Cardiac fibroblast (primary cell): ENCODE measurements at regions not wholly inside any gene's neighbourhood (a gene's known extent, or its start where the extent isn't known, plus 50 kb on each side); places are given as distances from the start of the nearest gene placed in this dataset.

Source experiments
- DNase-seq, 2 donors: peaks; one replicate each; pipeline versions ENCODE4 v3.0.0 to v3.0.0-alpha.2; 2010; ENCODE audit warnings: low read depth in 2 of 2
- H3K4me3 ChIP-seq, 2 donors: replicated peaks in 1 of 2; 1 replicate in 1 of 2; 2 replicates in 1 of 2; pipeline ENCODE4 v1.5.1; 2011; ENCODE audit warnings: low read depth in 2 of 2, low read length in 2 of 2, mild to moderate bottlenecking in 2 of 2, moderate library complexity in 1 of 2
- TF ChIP-seq, protein P1 (sequence below): IDR thresholded peaks from one replicate; pipeline ENCODE4 v1.5.1; 2011; ENCODE audit warnings: low read depth, mild to moderate bottlenecking, low read length, inconsistent platforms

- TF ChIP-seq, protein P1, sequence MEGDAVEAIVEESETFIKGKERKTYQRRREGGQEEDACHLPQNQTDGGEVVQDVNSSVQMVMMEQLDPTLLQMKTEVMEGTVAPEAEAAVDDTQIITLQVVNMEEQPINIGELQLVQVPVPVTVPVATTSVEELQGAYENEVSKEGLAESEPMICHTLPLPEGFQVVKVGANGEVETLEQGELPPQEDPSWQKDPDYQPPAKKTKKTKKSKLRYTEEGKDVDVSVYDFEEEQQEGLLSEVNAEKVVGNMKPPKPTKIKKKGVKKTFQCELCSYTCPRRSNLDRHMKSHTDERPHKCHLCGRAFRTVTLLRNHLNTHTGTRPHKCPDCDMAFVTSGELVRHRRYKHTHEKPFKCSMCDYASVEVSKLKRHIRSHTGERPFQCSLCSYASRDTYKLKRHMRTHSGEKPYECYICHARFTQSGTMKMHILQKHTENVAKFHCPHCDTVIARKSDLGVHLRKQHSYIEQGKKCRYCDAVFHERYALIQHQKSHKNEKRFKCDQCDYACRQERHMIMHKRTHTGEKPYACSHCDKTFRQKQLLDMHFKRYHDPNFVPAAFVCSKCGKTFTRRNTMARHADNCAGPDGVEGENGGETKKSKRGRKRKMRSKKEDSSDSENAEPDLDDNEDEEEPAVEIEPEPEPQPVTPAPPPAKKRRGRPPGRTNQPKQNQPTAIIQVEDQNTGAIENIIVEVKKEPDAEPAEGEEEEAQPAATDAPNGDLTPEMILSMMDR = no peak
- no peak overlapping the region for H3K4me3 ChIP-seq
- DNase-seq = no peak
Measured at GRCh38 chr5:133849116-133849515, 119.3 kb downstream of the C5orf15 start.

- TF ChIP-seq, protein P1 = no peak
- H3K4me3 ChIP-seq = no peak overlapping the region
- DNase-seq = no peak
Measured at GRCh38 chr5:133848341-133848811, 120.0 kb downstream of the C5orf15 start.

- no peak overlapping the region for H3K4me3 ChIP-seq
- TF ChIP-seq, protein P1 = no peak
- DNase-seq = no peak
Measured at GRCh38 chr5:133847886-133848285, 120.5 kb downstream of the C5orf15 start.

DNA sequence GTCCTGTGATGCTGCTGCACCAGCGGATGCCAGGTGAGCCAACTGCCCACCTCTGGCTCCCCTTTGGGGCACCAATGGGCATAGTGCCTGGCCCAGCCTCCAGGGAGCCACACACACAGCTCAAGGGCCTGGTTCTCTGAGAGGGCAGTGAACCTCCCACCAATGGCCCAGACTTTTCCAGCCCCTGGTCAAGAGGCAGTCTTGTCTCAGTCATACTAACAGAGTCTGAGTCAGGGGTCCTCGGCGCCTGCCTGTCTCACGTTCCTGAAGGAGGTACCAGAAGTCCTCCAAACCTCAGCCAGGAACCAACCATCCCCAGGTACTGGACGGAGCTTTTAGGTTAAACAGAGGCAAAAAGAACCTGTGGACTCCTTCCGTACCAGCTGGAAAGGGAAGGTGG is 121.1 kb downstream of the C5orf15 start:
- TF ChIP-seq, protein P1 = no peak
- no peak for DNase-seq
- no peak overlapping the region for H3K4me3 ChIP-seq

DNA sequence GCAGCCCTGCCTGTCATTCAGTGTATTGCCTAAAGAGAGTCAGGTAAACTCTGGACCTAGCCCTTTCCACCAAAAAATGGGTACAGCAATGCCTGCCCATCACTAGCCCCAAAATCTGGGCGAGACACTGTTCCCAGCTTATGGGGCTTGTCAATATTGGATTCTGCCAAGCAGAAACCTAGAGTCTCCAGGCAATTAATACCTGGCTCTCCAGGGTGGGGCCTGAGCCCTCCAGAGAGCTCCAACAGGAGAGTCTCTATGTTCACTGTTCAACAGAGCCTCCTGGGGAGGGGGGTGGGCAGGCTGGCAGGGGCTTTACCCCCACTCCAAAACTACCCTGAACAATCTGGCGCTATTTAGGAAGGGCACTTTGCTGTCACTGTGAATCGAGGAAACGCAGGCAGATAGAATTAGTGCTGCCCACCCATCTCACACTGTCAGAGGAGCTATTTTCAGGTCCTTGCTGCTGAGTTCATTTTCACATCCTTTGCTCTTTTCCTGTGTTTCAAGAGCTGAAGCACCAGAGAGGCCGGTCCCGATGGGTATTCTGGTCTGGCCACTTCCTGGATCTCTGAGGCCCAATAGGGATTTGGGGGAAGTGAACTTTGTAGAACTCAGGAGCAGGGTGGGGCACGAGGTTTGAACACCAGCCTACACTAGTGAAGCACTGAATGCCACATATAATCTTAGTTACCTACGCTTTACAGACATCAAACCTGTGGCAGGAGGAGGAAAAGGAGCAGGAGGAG is 121.8 kb downstream of the C5orf15 start:
- no peak for DNase-seq
- H3K4me3 ChIP-seq = no peak overlapping the region
- TF ChIP-seq, protein P1 = no peak

GRCh38 chr5:133845271-133845670 is 123.2 kb downstream of the C5orf15 start:
- TF ChIP-seq, protein P1 = no peak
- no peak overlapping the region for H3K4me3 ChIP-seq
- no peak for DNase-seq

DNA sequence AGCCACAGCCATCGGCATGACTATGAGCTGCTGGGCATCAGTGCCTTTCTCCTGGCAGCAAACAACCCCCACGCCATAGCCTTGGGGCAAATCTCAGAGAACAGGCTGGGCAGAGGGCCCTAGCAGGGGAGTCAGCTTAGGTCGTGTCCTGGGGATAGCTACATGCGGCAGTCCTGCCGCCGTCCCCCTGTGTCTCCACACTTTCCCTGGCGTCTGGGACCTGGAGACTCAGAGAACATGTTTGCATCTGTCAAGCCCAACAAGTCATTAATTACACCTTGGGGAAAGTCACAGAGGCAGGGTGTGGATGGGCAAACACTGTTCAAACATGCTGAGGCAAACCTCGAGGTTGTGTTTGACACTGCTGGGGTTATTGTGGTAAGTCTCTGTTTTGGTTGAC is 123.6 kb downstream of the C5orf15 start:
- H3K4me3 ChIP-seq = no peak overlapping the region
- DNase-seq = no peak
- TF ChIP-seq, protein P1 = no peak
